SHP77 treated with DMSO at 0.1 percent for 48 hours (cell line): ENCODE measurements at regions not wholly inside any gene's neighbourhood (a gene's known extent, or its start where the extent isn't known, plus 50 kb on each side); places are given as distances from the start of the nearest gene placed in this dataset.
A peak's percentile ranks its signal among the peaks of the same experiment; 100 is the strongest.
"Not testable (repeated sequence)": the region's sequence is repeated elsewhere in the genome, so short reads cannot be mapped to it uniquely, and the experiment has no call there.

Experiments
- DNase-seq: peaks from one replicate; lab custom pipeline; 2025; lab: John Stamatoyannopoulos, UW

- DNase-seq, result no peak
Observed at GRCh38 chr22:49392841-49393510, 434.7 kb downstream of the BRD1 start.

DNA sequence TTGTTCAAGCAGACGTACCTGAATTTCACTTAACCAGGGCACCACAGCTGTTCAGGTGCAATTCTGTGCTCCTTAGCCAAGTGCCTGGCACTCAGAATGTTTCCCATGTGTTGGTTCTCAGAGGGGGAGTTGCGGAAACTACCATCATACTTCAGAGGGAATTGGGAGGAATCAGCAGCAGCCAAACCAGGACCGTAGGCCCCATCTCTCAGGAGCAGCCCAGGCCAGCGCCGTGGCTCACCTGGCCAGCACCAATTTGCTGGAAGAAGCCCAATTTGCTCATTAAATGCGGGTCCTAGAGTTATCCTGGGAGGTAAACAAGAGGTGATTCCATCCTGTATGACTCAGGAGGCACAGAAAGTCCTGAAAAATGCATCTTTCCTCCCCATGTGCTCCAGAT, 435.4 kb downstream of the BRD1 start:
- no peak for DNase-seq

DNA sequence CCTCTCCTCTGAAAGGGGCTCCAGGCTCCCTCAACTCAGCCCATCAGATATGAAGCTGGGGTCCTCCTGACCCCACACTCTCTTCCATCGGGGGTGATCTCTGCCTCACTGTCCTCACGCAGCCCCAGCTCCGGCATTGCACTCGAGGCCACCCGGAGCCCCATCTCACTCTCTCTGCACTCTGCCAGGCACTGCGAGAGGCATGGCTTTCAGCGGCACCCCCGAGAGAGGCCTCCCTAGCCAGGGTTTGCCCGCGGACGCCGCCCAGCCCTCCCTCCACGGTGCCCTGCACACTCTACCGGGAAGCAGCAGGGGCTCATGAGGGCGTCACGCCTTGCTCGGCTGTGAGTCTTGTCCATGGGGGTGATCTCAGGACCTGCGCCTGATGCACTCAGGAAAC, 436.2 kb downstream of the BRD1 start:
- no peak for DNase-seq

GRCh38 chr22:49390954-49391353, 436.7 kb downstream of the BRD1 start:
- DNase-seq, result no peak

- DNase-seq, result not testable (repeated sequence)
Observed at GRCh38 chr22:49383909-49384308, 443.8 kb downstream of the BRD1 start.

GRCh38 chr22:49382451-49382735, 445.3 kb downstream of the BRD1 start:
- no peak for DNase-seq

DNA sequence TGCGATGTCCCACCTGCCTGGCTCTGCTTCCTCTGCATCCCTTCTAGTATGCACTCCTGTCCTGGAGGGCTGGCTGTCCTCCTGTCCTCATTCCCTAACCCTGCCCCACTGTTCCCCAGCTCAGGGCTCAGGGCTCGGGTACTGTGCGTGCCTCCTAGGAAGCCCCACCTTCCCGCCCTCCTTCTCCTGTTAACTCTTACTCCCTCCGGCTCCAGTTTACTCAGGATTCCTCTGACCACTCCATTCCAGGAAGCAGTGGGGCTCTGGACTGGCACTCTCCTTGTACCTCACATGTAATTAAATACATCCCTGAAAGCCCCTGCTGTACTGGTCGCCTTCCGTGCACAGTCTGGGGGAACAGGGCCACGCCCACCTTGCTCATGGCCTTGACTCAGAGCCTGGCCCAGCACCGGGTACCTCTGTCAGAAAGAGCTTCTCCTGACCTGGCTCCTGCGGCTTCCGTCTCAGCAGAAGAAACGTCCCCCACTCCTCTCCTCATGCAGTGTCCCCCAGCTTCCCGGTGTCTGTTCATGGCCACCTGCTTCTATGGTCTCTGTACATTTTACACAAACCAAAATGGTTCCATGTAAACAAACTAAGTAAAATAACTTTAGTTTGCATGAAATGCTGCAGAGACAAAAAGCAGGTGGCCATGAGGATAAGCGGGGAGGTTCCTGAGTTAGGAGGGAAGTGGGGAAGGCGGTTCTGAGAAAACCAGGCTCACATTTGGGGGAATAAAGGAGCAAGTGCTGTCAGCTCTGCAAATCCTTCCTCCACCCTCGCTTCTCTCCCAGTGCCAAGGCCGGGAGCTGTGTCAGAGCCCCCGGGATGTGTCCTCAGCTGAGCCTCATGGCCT, 445.9 kb downstream of the BRD1 start:
- DNase-seq, result no peak

- no peak for DNase-seq
Observed at GRCh38 chr22:49380828-49381114, 446.9 kb downstream of the BRD1 start.

GRCh38 chr22:49380095-49380827, 447.4 kb downstream of the BRD1 start:
- DNase-seq, result no peak

DNA sequence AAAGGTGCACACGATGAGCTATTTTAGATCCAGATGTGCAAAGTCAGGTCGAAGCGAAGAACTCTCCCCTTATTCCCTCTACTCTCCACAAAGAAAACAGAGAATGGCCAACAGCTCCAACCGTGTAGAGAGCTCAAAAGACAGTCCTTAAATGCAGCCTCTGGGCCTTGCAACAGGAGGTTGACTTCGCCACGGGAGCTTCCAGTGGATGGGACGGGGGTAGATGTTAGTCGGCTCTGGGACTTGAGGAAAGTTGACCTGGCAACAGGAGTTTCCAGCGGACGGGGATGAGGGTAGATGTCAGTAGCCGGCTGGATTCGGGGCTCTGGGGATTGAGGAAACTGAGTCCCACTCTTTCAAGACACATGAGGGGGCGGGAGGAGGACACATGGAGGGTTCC, 450.4 kb downstream of the BRD1 start:
- no peak for DNase-seq

- peak; percentile 36 for DNase-seq
Observed at GRCh38 chr22:49373801-49374226, 453.9 kb downstream of the BRD1 start.

DNA sequence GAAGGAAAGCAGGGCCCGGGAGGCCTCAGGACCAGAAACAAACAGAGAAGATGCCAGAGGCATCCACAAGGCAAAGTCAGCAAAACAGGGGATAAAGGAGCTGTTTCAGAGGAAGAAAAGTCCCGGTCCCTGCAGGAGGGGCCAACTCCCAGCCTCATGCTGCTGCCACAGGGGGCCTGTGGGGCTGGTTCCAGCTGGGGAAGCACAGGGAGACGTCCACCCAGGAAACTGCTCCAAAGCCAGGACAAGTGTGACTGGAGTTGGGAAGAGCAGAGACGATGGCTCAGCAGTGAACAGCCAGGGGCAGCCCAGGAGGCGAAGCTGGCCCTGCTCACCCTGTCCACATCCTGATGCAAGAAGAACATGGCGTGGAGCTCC, 454.4 kb downstream of the BRD1 start:
- no peak for DNase-seq

- peak; percentile 96 for DNase-seq
Observed at GRCh38 chr22:49372530-49373288, 455.0 kb downstream of the BRD1 start.

- DNase-seq, result no peak
Observed at GRCh38 chr22:49372111-49372529, 455.6 kb downstream of the BRD1 start.

GRCh38 chr22:49371325-49372110, 456.2 kb downstream of the BRD1 start:
- no peak for DNase-seq

- no peak for DNase-seq
Observed at GRCh38 chr22:49370627-49371301, 456.9 kb downstream of the BRD1 start.

GRCh38 chr22:49369726-49370626, 457.7 kb downstream of the BRD1 start:
- no peak for DNase-seq

DNA sequence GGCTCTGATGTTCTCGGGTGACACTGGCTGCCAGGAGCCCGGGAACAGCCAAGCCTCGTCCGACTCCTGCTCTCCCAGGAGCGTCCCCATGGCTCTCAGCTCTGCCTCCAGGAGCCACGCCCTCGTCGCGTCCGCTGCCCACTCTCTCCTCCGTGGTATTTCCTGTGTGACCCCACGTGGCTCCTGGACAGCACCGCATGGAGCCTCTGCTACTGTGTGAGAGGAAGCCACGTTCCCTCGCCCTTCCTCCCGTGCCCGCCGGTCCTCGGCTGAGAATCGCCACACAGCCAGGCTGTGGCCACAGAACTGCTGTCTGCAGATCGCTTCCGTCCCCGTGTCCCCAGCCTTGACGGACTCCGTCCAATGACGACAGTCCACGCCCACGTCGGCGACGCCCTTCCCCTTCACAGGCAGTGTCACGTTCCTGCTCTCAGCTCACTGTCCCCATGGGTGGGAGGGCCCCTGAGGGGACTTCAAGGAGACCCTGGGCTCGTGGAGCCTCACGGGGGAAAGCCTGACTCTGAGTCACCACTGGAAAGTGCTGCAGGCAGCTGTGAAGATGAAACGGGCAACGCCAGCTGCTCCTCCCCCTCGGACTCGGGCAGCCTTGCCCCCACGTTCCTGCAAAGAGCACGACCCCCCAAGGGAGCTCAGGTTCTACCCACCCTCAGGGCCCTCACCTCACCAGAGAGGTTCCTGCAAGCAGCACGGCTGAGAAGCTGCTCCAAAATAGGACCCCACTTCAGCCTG, 458.5 kb downstream of the BRD1 start:
- peak; percentile 53 for DNase-seq

DNA sequence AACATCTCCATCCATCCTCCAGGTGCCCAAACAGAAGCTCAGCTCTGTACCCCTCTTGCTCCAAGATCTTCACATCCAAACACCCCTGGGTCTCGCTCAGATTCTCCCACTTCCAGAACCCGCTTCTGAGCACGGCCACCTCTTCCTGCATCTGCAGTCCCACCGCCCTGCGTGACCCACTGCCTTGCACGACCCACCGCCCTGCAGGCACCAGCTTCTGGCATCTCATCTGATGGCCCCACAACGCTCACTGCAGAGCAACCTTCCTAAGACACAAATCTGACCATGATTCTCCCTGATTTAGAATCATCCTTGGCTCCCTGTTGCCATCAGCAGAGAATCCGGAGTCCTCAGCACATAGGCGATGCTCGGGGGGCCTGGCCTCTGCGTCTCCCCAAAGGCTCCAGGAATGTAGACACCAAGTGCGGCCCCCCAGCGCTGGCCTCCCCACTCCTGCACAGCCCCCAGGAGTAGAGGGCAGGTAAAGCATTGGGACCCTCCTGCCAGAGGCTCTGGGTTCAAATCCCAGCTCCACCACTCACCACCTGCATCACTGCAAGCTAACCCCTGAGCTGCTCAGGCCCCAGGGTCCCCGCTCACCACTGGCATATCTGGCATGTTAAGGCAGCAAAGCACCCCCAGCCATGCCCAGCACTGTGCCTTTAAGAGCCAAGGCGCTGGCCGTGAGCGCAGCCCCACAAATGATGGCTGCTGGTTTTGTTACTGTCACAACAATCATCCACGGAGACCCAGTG, 459.3 kb downstream of the BRD1 start:
- DNase-seq, result no peak
